ENCODE measurements at regions not wholly inside any gene's neighbourhood (a gene's known extent, or its start where the extent isn't known, plus 50 kb on each side); places are given as distances from the start of the nearest gene placed in this dataset.

DNA sequence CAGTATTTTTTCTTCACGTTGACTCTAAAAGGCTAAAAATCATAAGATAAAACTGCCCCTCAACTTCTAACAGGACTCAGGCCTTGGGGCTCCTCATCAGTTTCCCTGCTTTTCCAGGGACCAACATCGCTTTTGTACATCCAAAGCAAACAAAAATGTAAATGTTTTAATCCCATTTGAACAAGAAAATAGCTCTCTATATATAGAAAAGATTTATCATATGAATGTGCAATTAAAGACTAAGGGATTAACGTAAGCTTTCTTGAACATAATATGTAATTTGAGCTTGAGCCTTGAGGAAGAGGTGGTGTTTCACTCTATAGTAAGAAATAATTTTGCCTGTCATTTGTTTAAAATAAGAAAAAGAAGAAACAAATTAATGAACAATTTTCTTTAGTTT lies 547.2 kb upstream of the ACO1 start:
- H3K27ac ChIP-seq (ENCODE audit: low read depth, low read length) = no peak overlapping the region
- no peak overlapping the region for H2AFZ ChIP-seq (ENCODE audit: low read depth, low read length, poor library complexity, severe bottlenecking)
- no peaks in the 10 kb centered on the region for H3K9me2 ChIP-seq (ENCODE audit: insufficient read depth)
- no TSS peak for BruUV-seq (replicated peaks)
- H3K79me2 ChIP-seq (ENCODE audit: insufficient read depth, low read length) = no peaks in the 10 kb centered on the region
- TF ChIP-seq ZNF274 (IDR thresholded peaks at IDR 0.05; ENCODE audit: low read depth, low read length) = no peak
- TF ChIP-seq EZH2phosphoT487 (IDR thresholded peaks at IDR 0.05; ENCODE audit: borderline replicate concordance) = no peak
- TF ChIP-seq SRF (IDR thresholded peaks at IDR 0.05; ENCODE audit: low read depth) = no peak
- TF ChIP-seq CBX3 (IDR thresholded peaks at IDR 0.05; ENCODE audit: low read depth) = no peak
- no peak for TF ChIP-seq ELF1 (IDR thresholded peaks at IDR 0.05; ENCODE audit: borderline replicate concordance, low read depth)
- TF ChIP-seq ATF3 (IDR thresholded peaks at IDR 0.05) = no peak
- TF ChIP-seq RAD21 (IDR thresholded peaks at IDR 0.05; ENCODE audit: low read depth) = no peak
- TF ChIP-seq CEBPB (IDR thresholded peaks at IDR 0.05; ENCODE audit: low read depth) = no peak
- TF ChIP-seq, protein P1, sequence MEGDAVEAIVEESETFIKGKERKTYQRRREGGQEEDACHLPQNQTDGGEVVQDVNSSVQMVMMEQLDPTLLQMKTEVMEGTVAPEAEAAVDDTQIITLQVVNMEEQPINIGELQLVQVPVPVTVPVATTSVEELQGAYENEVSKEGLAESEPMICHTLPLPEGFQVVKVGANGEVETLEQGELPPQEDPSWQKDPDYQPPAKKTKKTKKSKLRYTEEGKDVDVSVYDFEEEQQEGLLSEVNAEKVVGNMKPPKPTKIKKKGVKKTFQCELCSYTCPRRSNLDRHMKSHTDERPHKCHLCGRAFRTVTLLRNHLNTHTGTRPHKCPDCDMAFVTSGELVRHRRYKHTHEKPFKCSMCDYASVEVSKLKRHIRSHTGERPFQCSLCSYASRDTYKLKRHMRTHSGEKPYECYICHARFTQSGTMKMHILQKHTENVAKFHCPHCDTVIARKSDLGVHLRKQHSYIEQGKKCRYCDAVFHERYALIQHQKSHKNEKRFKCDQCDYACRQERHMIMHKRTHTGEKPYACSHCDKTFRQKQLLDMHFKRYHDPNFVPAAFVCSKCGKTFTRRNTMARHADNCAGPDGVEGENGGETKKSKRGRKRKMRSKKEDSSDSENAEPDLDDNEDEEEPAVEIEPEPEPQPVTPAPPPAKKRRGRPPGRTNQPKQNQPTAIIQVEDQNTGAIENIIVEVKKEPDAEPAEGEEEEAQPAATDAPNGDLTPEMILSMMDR (IDR thresholded peaks at IDR 0.05 in 2 of 3, conservative IDR thresholded peaks at IDR 0.05 in 1 of 3; ENCODE audit: borderline replicate concordance in 1 of 3, insufficient read depth in 1 of 3, low read depth in 2 of 3, low read length in 2 of 3) = no peak
- no peak for TF ChIP-seq EZH2 (IDR thresholded peaks at IDR 0.05)
- no peak for TF ChIP-seq EGR1 (IDR thresholded peaks at IDR 0.05; ENCODE audit: low read depth)
- no peak for TF ChIP-seq ZFX (IDR thresholded peaks at IDR 0.05)
- TF ChIP-seq MAX (IDR thresholded peaks at IDR 0.05) = no peak
- TF ChIP-seq, protein P2, sequence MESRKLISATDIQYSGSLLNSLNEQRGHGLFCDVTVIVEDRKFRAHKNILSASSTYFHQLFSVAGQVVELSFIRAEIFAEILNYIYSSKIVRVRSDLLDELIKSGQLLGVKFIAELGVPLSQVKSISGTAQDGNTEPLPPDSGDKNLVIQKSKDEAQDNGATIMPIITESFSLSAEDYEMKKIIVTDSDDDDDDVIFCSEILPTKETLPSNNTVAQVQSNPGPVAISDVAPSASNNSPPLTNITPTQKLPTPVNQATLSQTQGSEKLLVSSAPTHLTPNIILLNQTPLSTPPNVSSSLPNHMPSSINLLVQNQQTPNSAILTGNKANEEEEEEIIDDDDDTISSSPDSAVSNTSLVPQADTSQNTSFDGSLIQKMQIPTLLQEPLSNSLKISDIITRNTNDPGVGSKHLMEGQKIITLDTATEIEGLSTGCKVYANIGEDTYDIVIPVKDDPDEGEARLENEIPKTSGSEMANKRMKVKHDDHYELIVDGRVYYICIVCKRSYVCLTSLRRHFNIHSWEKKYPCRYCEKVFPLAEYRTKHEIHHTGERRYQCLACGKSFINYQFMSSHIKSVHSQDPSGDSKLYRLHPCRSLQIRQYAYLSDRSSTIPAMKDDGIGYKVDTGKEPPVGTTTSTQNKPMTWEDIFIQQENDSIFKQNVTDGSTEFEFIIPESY (IDR thresholded peaks at IDR 0.05; ENCODE audit: extremely low read depth, insufficient replicate concordance, low read length) = no peak
- TF ChIP-seq SP1 (IDR thresholded peaks at IDR 0.05; ENCODE audit: low read depth) = no peak
- no peak for TF ChIP-seq TCF7L2 (IDR thresholded peaks at IDR 0.05; ENCODE audit: borderline replicate concordance, extremely low read depth, insufficient read depth, insufficient read length)
- H4K20me1 ChIP-seq (ENCODE audit: insufficient read depth) = no peaks in the 10 kb centered on the region
- H3K27me3 ChIP-seq (ENCODE audit: insufficient read depth, low read length) = no peaks in the 10 kb centered on the region
- ChIA-PET RAD21 (ENCODE audit: low non-redundant PET in 1 of 2, low total read pairs in 2 of 2, uncharacterized antibody in 2 of 2, unreplicated experiment in 2 of 2) (no interaction called here), POLR2A (no interaction called here), CTCF (no interaction called here)
- DNase-seq (ENCODE audit: low read depth, low spot score) = no peak
- intact Hi-C loops (cut with micrococcal nuclease) = no loop called here
- no peaks in the 10 kb centered on the region for H3K9me3 ChIP-seq (ENCODE audit: control insufficient read depth in 1 of 2, insufficient read depth in 1 of 2, low read depth in 1 of 2, low read length in 2 of 2)
- no peak overlapping the region for H3K4me3 ChIP-seq (replicated peaks in 1 of 2; ENCODE audit: low read depth in 1 of 2, low read length in 2 of 2)
- H3K9ac ChIP-seq (ENCODE audit: low read length) = no peak overlapping the region
- ATAC-seq = no peak
- no peaks in the 10 kb centered on the region for H3K36me3 ChIP-seq (ENCODE audit: control insufficient read depth in 1 of 2, insufficient read depth in 2 of 2, low read length in 2 of 2)
- no peak overlapping the region for H3K4me2 ChIP-seq (ENCODE audit: low read length)
- no peaks in the 10 kb centered on the region for H3K4me1 ChIP-seq (ENCODE audit: control insufficient read depth in 1 of 2, insufficient read depth in 2 of 2, low read length in 2 of 2)
